ENCODE measurements at regions not wholly inside any gene's neighbourhood (a gene's known extent, or its start where the extent isn't known, plus 50 kb on each side); places are given as distances from the start of the nearest gene placed in this dataset.

DNA sequence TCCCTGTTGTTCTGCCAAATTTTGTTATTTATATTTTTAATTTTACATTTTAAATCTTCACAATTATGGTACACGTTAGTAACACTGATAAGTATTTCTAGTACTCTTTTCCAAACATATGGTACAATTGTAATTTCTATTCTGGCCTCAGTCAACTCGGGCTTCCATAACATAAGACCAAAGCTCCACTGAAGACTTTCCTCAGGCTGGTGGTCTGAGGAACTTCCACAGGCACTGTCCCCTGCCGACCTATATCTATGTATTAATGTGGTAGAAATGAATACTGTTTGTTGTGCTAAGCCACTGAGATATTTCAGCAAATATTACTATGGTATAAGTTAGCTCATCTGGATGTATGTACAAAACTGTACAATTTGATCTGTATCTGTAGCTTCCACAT, 407.6 kb upstream of the ZNF804A start:
- no peak overlapping the region for H3K4me2 ChIP-seq
- H2AFZ ChIP-seq (ENCODE audit: low read depth), result no peak overlapping the region
- no peaks in the 10 kb centered on the region for H3K79me2 ChIP-seq (ENCODE audit: insufficient read depth)
- no peak overlapping the region for H3K4me3 ChIP-seq (ENCODE audit: low read depth in 2 of 2, low read length in 1 of 2)
- no peak for TF ChIP-seq JUND (IDR thresholded peaks at IDR 0.05)
- no peak for TF ChIP-seq POLR2AphosphoS5 (IDR thresholded peaks at IDR 0.05; ENCODE audit: low read depth, low read length)
- TF ChIP-seq RFX5 (IDR thresholded peaks at IDR 0.05; ENCODE audit: low read length), result no peak
- TF ChIP-seq RXRA (IDR thresholded peaks at IDR 0.05; ENCODE audit: borderline replicate concordance, low read depth), result no peak
- TF ChIP-seq EZH2phosphoT487 (IDR thresholded peaks at IDR 0.05; ENCODE audit: borderline replicate concordance, low read depth), result no peak
- TF ChIP-seq TAF1 (IDR thresholded peaks at IDR 0.05; ENCODE audit: borderline replicate concordance, low read depth, low read length), result no peak
- TF ChIP-seq, protein P1, sequence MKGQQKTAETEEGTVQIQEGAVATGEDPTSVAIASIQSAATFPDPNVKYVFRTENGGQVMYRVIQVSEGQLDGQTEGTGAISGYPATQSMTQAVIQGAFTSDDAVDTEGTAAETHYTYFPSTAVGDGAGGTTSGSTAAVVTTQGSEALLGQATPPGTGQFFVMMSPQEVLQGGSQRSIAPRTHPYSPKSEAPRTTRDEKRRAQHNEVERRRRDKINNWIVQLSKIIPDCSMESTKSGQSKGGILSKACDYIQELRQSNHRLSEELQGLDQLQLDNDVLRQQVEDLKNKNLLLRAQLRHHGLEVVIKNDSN (IDR thresholded peaks at IDR 0.05; ENCODE audit: borderline replicate concordance, low read depth), result no peak
- TF ChIP-seq RAD21 (IDR thresholded peaks at IDR 0.05; ENCODE audit: low read length), result no peak
- no peak for TF ChIP-seq FOXJ3 (CRISPR knock-in tag; IDR thresholded peaks at IDR 0.05)
- no peak for TF ChIP-seq NFIC (IDR thresholded peaks at IDR 0.05; ENCODE audit: borderline replicate concordance)
- TF ChIP-seq, protein P2, sequence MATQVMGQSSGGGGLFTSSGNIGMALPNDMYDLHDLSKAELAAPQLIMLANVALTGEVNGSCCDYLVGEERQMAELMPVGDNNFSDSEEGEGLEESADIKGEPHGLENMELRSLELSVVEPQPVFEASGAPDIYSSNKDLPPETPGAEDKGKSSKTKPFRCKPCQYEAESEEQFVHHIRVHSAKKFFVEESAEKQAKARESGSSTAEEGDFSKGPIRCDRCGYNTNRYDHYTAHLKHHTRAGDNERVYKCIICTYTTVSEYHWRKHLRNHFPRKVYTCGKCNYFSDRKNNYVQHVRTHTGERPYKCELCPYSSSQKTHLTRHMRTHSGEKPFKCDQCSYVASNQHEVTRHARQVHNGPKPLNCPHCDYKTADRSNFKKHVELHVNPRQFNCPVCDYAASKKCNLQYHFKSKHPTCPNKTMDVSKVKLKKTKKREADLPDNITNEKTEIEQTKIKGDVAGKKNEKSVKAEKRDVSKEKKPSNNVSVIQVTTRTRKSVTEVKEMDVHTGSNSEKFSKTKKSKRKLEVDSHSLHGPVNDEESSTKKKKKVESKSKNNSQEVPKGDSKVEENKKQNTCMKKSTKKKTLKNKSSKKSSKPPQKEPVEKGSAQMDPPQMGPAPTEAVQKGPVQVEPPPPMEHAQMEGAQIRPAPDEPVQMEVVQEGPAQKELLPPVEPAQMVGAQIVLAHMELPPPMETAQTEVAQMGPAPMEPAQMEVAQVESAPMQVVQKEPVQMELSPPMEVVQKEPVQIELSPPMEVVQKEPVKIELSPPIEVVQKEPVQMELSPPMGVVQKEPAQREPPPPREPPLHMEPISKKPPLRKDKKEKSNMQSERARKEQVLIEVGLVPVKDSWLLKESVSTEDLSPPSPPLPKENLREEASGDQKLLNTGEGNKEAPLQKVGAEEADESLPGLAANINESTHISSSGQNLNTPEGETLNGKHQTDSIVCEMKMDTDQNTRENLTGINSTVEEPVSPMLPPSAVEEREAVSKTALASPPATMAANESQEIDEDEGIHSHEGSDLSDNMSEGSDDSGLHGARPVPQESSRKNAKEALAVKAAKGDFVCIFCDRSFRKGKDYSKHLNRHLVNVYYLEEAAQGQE (IDR thresholded peaks at IDR 0.05; ENCODE audit: low read depth, low read length), result no peak
- TF ChIP-seq, protein P3, sequence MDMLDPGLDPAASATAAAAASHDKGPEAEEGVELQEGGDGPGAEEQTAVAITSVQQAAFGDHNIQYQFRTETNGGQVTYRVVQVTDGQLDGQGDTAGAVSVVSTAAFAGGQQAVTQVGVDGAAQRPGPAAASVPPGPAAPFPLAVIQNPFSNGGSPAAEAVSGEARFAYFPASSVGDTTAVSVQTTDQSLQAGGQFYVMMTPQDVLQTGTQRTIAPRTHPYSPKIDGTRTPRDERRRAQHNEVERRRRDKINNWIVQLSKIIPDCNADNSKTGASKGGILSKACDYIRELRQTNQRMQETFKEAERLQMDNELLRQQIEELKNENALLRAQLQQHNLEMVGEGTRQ (IDR thresholded peaks at IDR 0.05; ENCODE audit: borderline replicate concordance, low read depth, low read length), result no peak
- no peak for TF ChIP-seq YY1 (IDR thresholded peaks at IDR 0.05; ENCODE audit: low read depth)
- no peak for TF ChIP-seq RCOR1 (IDR thresholded peaks at IDR 0.05; ENCODE audit: low read length)
- TF ChIP-seq MEF2A (IDR thresholded peaks at IDR 0.05; ENCODE audit: borderline replicate concordance, low read depth), result no peak
- TF ChIP-seq TCF12 (IDR thresholded peaks at IDR 0.05), result no peak
- no peak for TF ChIP-seq GABPA (IDR thresholded peaks at IDR 0.05; ENCODE audit: low read depth)
- H3K27me3 ChIP-seq (ENCODE audit: insufficient read depth), result no peaks in the 10 kb centered on the region
- no peaks in the 10 kb centered on the region for H3K9me2 ChIP-seq
- POLR2A ChIA-PET, result no interaction called here
- no peaks in the 10 kb centered on the region for H4K20me1 ChIP-seq (ENCODE audit: insufficient read depth)
- H3F3A ChIP-seq (replicated peaks; ENCODE audit: insufficient read depth), result no peaks in the 10 kb centered on the region
- H3K27ac ChIP-seq (ENCODE audit: low read depth in 2 of 2, low read length in 1 of 2), result no peak overlapping the region
- no peaks in the 10 kb centered on the region for H3K36me3 ChIP-seq (replicated peaks in 1 of 2; ENCODE audit: control insufficient read depth in 1 of 2, insufficient read depth in 2 of 2, low read length in 1 of 2)
- WGBS (ENCODE audit: low lambda C conversion rate), result 45% methylated on average over 3 of the region's 3 CpGs
- DNase-seq, result no peak
- no peaks in the 10 kb centered on the region for H3K4me1 ChIP-seq (ENCODE audit: control insufficient read depth in 1 of 2, insufficient read depth in 2 of 2, low read depth in 1 of 2, low read length in 1 of 2)
- CTCF ChIA-PET, result interaction anchor here (1.0 kb wide), 1 partner anchor 13 kb away, joined by 3 read pairs; no protein-coding TSS in a partner anchor
- no peak overlapping the region for H3K9ac ChIP-seq
- no peaks in the 10 kb centered on the region for H3K9me3 ChIP-seq

Measured in SK-N-SH (cell line).